Keratinocyte (primary cell): ENCODE measurements at regions not wholly inside any gene's neighbourhood (a gene's known extent, or its start where the extent isn't known, plus 50 kb on each side); places are given as distances from the start of the nearest gene placed in this dataset.
A peak's percentile ranks its signal among the peaks of the same experiment; 100 is the strongest.

Source experiments
- DNase-seq: peaks from one replicate; pipeline ENCODE4 v3.0.0-alpha.2; 2011; ENCODE audit warnings: low read depth, missing footprints, low spot score
- FAIRE-seq: peaks from 2 replicates; lab custom pipeline; 2011; peaks lifted over from hg19 to GRCh38; lab: Jason Lieb, UNC
- H2AFZ ChIP-seq: 2 replicates; pipeline ENCODE4 v1.6.0; 2012; ENCODE audit warnings: low read length, control low read depth, inconsistent platforms; ENCODE audit not compliant: control insufficient read depth
- H3K27ac ChIP-seq: 2 replicates; pipeline ENCODE4 v1.5.1; 2011; ENCODE audit warnings: low read length; ENCODE audit not compliant: control insufficient read depth, insufficient read depth
- H3K27me3 ChIP-seq: 3 replicates; pipeline ENCODE4 v1.6.0; 2011; ENCODE audit warnings: low read length; ENCODE audit not compliant: control insufficient read depth, insufficient read depth; ENCODE audit errors: extremely low read depth
- H3K36me3 ChIP-seq, 2 experiments: 2 replicates in 1 of 2; 3 replicates in 1 of 2; pipeline ENCODE4 v1.5.1; 2011; ENCODE audit warnings: low read length in 2 of 2, mild to moderate bottlenecking in 1 of 2; ENCODE audit not compliant: control insufficient read depth in 2 of 2, insufficient read depth in 2 of 2; ENCODE audit errors: extremely low read depth in 1 of 2
- H3K4me1 ChIP-seq: 3 replicates; pipeline ENCODE4 v1.5.1; 2011; ENCODE audit warnings: low read length; ENCODE audit not compliant: control insufficient read depth, insufficient read depth; ENCODE audit errors: extremely low read depth
- H3K4me2 ChIP-seq: 3 replicates; pipeline ENCODE4 v1.6.0; 2011; ENCODE audit warnings: low read depth, low read length; ENCODE audit not compliant: control insufficient read depth, insufficient read depth; ENCODE audit errors: extremely low read depth
- H3K4me3 ChIP-seq, 3 experiments: fragments of 200-600 bp in 1 of 3; sonication (generic) in 1 of 3; 2 replicates in 2 of 3; 3 replicates in 1 of 3; pipeline ENCODE4 v1.5.1; 2011 to 2016; ENCODE audit warnings: low read length in 3 of 3, mild to moderate bottlenecking in 3 of 3, control low read depth in 2 of 3, inconsistent platforms in 1 of 3, low read depth in 1 of 3, mixed read lengths in 1 of 3, mixed run types in 1 of 3, moderate library complexity in 1 of 3; ENCODE audit not compliant: control insufficient read depth in 2 of 3, insufficient read depth in 2 of 3; ENCODE audit errors: extremely low read depth in 1 of 3
- H3K79me2 ChIP-seq: 2 replicates; pipeline ENCODE4 v1.6.0; 2012; ENCODE audit warnings: low read length; ENCODE audit not compliant: control insufficient read depth, insufficient read depth
- H3K9ac ChIP-seq: 3 replicates; pipeline ENCODE4 v1.6.0; 2011; ENCODE audit warnings: low read length; ENCODE audit not compliant: control insufficient read depth, insufficient read depth; ENCODE audit errors: extremely low read depth
- H3K9me1 ChIP-seq: 3 replicates; pipeline ENCODE4 v1.6.0; 2011; ENCODE audit warnings: low read length; ENCODE audit not compliant: control insufficient read depth, insufficient read depth; ENCODE audit errors: extremely low read depth
- H3K9me3 ChIP-seq: 2 replicates; pipeline ENCODE4 v1.5.1; 2012; ENCODE audit warnings: low read depth, low read length; ENCODE audit not compliant: control insufficient read depth
- H4K20me1 ChIP-seq: 3 replicates; pipeline ENCODE4 v1.6.0; 2011; ENCODE audit warnings: low read length; ENCODE audit not compliant: control insufficient read depth, insufficient read depth; ENCODE audit errors: extremely low read depth
- EZH2 ChIP-seq: IDR thresholded peaks from one replicate; pipeline ENCODE4 v1.6.1; 2012; ENCODE audit warnings: inconsistent platforms, mild to moderate bottlenecking, low read length, moderate library complexity
- dilution Hi-C: fragments of 300-500 bp; cut with MboI; formaldehyde crosslinking; loops from one replicate; pipeline ENCODE4 v1.7.0; 2020; ENCODE audit warnings: low sequenced_read_pairs; ENCODE audit not compliant: extremely low pct_ligation_motif_present
- TF ChIP-seq, protein P1 (sequence below), 3 experiments: IDR thresholded peaks in 1 of 3; conservative IDR thresholded peaks in 1 of 3; optimal IDR thresholded peaks in 1 of 3; 2 replicates in 2 of 3; 3 replicates in 1 of 3; pipeline versions ENCODE3 to v1.5.1; 2011; ENCODE audit warnings: low read length in 3 of 3, mild to moderate bottlenecking in 3 of 3, moderate library complexity in 2 of 3, control low read depth in 1 of 3, inconsistent platforms in 1 of 3; ENCODE audit not compliant: insufficient read depth in 2 of 3; ENCODE audit errors: extremely low read depth in 1 of 3

DNA sequence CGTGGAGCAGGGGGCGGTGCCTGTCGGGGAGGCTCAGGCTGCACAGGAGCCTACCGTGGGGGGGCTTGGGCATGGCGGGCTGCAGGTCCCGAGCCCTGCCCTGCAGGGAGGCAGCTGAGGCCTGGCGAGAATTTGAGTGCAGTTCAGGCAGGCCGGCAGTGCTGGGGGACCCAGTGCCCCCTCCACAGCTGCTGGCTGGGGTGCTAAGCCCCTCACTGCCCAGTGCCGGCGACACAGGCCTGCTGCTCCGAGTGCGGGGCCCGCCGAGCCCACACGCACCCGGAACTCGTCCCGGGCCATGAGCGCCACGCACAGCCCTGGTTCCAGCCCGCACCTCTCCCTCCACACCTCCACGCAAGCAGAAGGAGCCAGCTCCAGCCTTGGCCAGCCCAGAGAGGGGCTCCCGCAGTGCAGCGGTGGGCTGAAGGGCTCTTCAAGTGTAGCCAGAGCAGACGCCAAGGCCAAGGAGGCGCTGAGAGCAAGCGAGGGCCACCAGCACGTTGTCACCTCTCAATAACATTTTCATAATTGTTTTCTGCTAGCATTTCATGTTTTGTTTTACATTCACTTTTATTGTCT is 1378.9 kb upstream of the CELF4 start:
- H2AFZ ChIP-seq: no peak overlapping the region
- H3K4me3 ChIP-seq: no peak overlapping the region
- H4K20me1 ChIP-seq: no peaks in the 10 kb centered on the region
- dilution Hi-C loops: no loop called here
- no peak overlapping the region for H3K9ac ChIP-seq
- no peaks in the 10 kb centered on the region for H3K36me3 ChIP-seq
- H3K9me1 ChIP-seq: no peaks in the 10 kb centered on the region
- DNase-seq (no peak), FAIRE-seq (no peak)
- TF ChIP-seq EZH2: no peak
- TF ChIP-seq, protein P1, sequence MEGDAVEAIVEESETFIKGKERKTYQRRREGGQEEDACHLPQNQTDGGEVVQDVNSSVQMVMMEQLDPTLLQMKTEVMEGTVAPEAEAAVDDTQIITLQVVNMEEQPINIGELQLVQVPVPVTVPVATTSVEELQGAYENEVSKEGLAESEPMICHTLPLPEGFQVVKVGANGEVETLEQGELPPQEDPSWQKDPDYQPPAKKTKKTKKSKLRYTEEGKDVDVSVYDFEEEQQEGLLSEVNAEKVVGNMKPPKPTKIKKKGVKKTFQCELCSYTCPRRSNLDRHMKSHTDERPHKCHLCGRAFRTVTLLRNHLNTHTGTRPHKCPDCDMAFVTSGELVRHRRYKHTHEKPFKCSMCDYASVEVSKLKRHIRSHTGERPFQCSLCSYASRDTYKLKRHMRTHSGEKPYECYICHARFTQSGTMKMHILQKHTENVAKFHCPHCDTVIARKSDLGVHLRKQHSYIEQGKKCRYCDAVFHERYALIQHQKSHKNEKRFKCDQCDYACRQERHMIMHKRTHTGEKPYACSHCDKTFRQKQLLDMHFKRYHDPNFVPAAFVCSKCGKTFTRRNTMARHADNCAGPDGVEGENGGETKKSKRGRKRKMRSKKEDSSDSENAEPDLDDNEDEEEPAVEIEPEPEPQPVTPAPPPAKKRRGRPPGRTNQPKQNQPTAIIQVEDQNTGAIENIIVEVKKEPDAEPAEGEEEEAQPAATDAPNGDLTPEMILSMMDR (optimal IDR thresholded peaks at IDR 0.05 in 1 of 3, IDR thresholded peaks at IDR 0.05 in 1 of 3, conservative IDR thresholded peaks at IDR 0.05 in 1 of 3; ENCODE audit: extremely low read depth in 1 of 3, insufficient read depth in 2 of 3, low read length in 3 of 3): no peak
- H3K9me3 ChIP-seq: peaks cover 5% of the 10 kb centered on the region
- H3K4me1 ChIP-seq: no peaks in the 10 kb centered on the region
- no peaks in the 10 kb centered on the region for H3K27me3 ChIP-seq
- no peak overlapping the region for H3K27ac ChIP-seq
- H3K4me2 ChIP-seq: no peak overlapping the region
- no peaks in the 10 kb centered on the region for H3K79me2 ChIP-seq

DNA sequence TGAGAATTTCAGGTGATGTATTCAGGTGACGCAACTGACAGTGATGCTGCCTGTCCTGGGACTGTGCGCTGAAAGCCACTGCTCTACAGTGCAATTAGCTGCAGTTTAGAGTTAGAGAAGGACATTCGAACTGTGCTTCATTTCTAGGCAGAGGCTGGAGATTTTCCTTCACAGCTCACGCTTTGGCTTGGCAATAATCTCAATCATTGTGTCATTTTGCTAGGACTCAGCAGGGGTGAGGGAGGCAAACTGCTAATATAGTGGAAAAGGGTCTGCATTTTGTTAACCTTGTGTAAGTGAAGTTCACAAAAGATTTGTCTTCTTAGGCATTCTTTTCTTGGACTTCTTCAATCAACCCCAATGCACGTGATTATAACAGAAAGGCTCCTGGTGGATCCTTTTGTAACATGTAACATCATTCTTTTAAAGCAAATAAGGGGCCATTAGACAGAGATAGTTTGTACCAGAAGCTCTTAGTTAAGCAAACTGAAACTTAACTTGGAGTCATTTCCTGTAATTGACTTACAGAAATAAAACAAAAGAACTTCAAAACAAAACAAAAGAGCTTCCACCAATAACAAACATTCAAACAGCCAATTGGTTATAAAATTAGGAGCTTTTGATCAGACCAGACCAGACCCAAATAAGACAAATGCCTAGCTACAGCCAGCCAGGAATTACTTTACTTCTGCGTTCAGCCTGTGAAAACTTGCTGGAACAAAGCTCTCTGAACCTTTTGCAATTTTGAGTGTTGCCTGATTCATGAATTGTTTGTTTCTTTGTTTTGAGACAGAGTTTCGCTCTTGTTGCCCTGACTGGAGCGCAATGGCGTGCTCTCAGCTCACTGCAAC is 1376.3 kb upstream of the CELF4 start:
- Histone ChIP-seq H3K27me3 (no peaks in the 10 kb centered on the region), H3K4me2 (no peak overlapping the region), H4K20me1 (no peaks in the 10 kb centered on the region), H3K79me2 (no peaks in the 10 kb centered on the region), H3K9ac (no peak overlapping the region), H3K4me3 (no peak overlapping the region), H3K27ac (peak overlapping the region; percentile 73), H2AFZ (no peak overlapping the region), H3K36me3 (no peaks in the 10 kb centered on the region), H3K9me3 (peaks cover 5% of the 10 kb centered on the region), H3K4me1 (no peaks in the 10 kb centered on the region), H3K9me1 (no peaks in the 10 kb centered on the region)
- TF ChIP-seq EZH2: no peak
- TF ChIP-seq, protein P1 (optimal IDR thresholded peaks at IDR 0.05 in 1 of 3, IDR thresholded peaks at IDR 0.05 in 1 of 3, conservative IDR thresholded peaks at IDR 0.05 in 1 of 3; ENCODE audit: extremely low read depth in 1 of 3, insufficient read depth in 2 of 3, low read length in 3 of 3): no peak
- dilution Hi-C loops: no loop called here
- DNase-seq: no peak
- FAIRE-seq: no peak
